IPS-15b (cell line): ENCODE measurements at regions not wholly inside any gene's neighbourhood (a gene's known extent, or its start where the extent isn't known, plus 50 kb on each side); places are given as distances from the start of the nearest gene placed in this dataset.

Experiments used
- H3K27me3 ChIP-seq: one replicate; pipeline ENCODE4 v1.6.1; 2013; ENCODE audit warnings: low read length; ENCODE audit not compliant: control insufficient read depth, insufficient read depth
- H3K36me3 ChIP-seq: one replicate; pipeline ENCODE4 v1.6.1; 2013; ENCODE audit warnings: low read length; ENCODE audit not compliant: control insufficient read depth, insufficient read depth
- H3K4me1 ChIP-seq: one replicate; pipeline ENCODE4 v1.6.1; 2013; ENCODE audit warnings: mild to moderate bottlenecking, low read length; ENCODE audit not compliant: control insufficient read depth, insufficient read depth
- H3K4me3 ChIP-seq: one replicate; pipeline ENCODE4 v1.5.1; 2013; ENCODE audit warnings: low read depth, low read length
- H3K9ac ChIP-seq: one replicate; pipeline ENCODE4 v1.6.1; 2013; ENCODE audit warnings: low read depth, mild to moderate bottlenecking, low read length
- H3K9me3 ChIP-seq: one replicate; pipeline ENCODE4 v1.6.1; 2013; ENCODE audit warnings: mild to moderate bottlenecking, low read length; ENCODE audit not compliant: control insufficient read depth, insufficient read depth

GRCh38 chr1:168396508-168396907 is 115.8 kb downstream of the TBX19 start:
- Histone ChIP-seq H3K9me3 (no peaks in the 10 kb centered on the region), H3K4me3 (no peak overlapping the region), H3K27me3 (no peaks in the 10 kb centered on the region), H3K9ac (no peak overlapping the region), H3K4me1 (no peaks in the 10 kb centered on the region), H3K36me3 (no peaks in the 10 kb centered on the region)

- Histone ChIP-seq H3K36me3 (no peaks in the 10 kb centered on the region), H3K4me3 (no peak overlapping the region), H3K4me1 (no peaks in the 10 kb centered on the region), H3K9ac (no peak overlapping the region), H3K9me3 (no peaks in the 10 kb centered on the region), H3K27me3 (no peaks in the 10 kb centered on the region)
Measured at GRCh38 chr1:168394858-168395257, 114.2 kb downstream of the TBX19 start.

- Histone ChIP-seq H3K9ac (no peak overlapping the region), H3K9me3 (no peaks in the 10 kb centered on the region), H3K4me3 (no peak overlapping the region), H3K36me3 (no peaks in the 10 kb centered on the region), H3K27me3 (no peaks in the 10 kb centered on the region), H3K4me1 (peaks cover 2% of the 10 kb centered on the region)
Measured at GRCh38 chr1:168392958-168393549, 112.4 kb downstream of the TBX19 start.

- H3K36me3 ChIP-seq = no peaks in the 10 kb centered on the region
- no peaks in the 10 kb centered on the region for H3K27me3 ChIP-seq
- H3K4me3 ChIP-seq = no peak overlapping the region
- no peaks in the 10 kb centered on the region for H3K9me3 ChIP-seq
- H3K9ac ChIP-seq = no peak overlapping the region
- peaks cover 10% of the 10 kb centered on the region for H3K4me1 ChIP-seq
Measured at GRCh38 chr1:168391851-168392681, 111.4 kb downstream of the TBX19 start.

- peaks cover 8% of the 10 kb centered on the region for H3K27me3 ChIP-seq
- no peak overlapping the region for H3K4me3 ChIP-seq
- H3K4me1 ChIP-seq = peaks cover 13% of the 10 kb centered on the region
- H3K9me3 ChIP-seq = no peaks in the 10 kb centered on the region
- H3K36me3 ChIP-seq = no peaks in the 10 kb centered on the region
- H3K9ac ChIP-seq = no peak overlapping the region
Measured at GRCh38 chr1:168390271-168390670, 109.6 kb downstream of the TBX19 start.

- peaks cover 8% of the 10 kb centered on the region for H3K27me3 ChIP-seq
- H3K4me1 ChIP-seq = peaks cover 13% of the 10 kb centered on the region
- H3K9me3 ChIP-seq = no peaks in the 10 kb centered on the region
- H3K36me3 ChIP-seq = no peaks in the 10 kb centered on the region
- H3K4me3 ChIP-seq = peak overlapping the region; percentile 45
- no peak overlapping the region for H3K9ac ChIP-seq
Measured at GRCh38 chr1:168387781-168388760, 107.4 kb downstream of the TBX19 start.

- Histone ChIP-seq H3K36me3 (no peaks in the 10 kb centered on the region), H3K4me1 (peaks cover 13% of the 10 kb centered on the region), H3K27me3 (peaks cover 8% of the 10 kb centered on the region), H3K9me3 (no peaks in the 10 kb centered on the region), H3K9ac (no peak overlapping the region), H3K4me3 (peak overlapping the region; percentile 45)
Measured at GRCh38 chr1:168386949-168387586, 106.4 kb downstream of the TBX19 start.

GRCh38 chr1:168386492-168386891 is 105.8 kb downstream of the TBX19 start:
- no peaks in the 10 kb centered on the region for H3K9me3 ChIP-seq
- peaks cover 13% of the 10 kb centered on the region for H3K4me1 ChIP-seq
- no peak overlapping the region for H3K4me3 ChIP-seq
- H3K27me3 ChIP-seq = peaks cover 8% of the 10 kb centered on the region
- no peaks in the 10 kb centered on the region for H3K36me3 ChIP-seq
- no peak overlapping the region for H3K9ac ChIP-seq

- Histone ChIP-seq H3K9me3 (no peaks in the 10 kb centered on the region), H3K27me3 (peaks cover 6% of the 10 kb centered on the region), H3K4me3 (no peak overlapping the region), H3K36me3 (no peaks in the 10 kb centered on the region), H3K9ac (no peak overlapping the region), H3K4me1 (peaks cover 1% of the 10 kb centered on the region)
Measured at GRCh38 chr1:168381850-168382249, 101.2 kb downstream of the TBX19 start.

- Histone ChIP-seq H3K4me1 (no peaks in the 10 kb centered on the region), H3K9ac (no peak overlapping the region), H3K36me3 (no peaks in the 10 kb centered on the region), H3K27me3 (no peaks in the 10 kb centered on the region), H3K4me3 (no peak overlapping the region), H3K9me3 (no peaks in the 10 kb centered on the region)
Measured at GRCh38 chr1:168380945-168381344, 100.3 kb downstream of the TBX19 start.
